ENCODE measurements at regions not wholly inside any gene's neighbourhood (a gene's known extent, or its start where the extent isn't known, plus 50 kb on each side); places are given as distances from the start of the nearest gene placed in this dataset.

DNA sequence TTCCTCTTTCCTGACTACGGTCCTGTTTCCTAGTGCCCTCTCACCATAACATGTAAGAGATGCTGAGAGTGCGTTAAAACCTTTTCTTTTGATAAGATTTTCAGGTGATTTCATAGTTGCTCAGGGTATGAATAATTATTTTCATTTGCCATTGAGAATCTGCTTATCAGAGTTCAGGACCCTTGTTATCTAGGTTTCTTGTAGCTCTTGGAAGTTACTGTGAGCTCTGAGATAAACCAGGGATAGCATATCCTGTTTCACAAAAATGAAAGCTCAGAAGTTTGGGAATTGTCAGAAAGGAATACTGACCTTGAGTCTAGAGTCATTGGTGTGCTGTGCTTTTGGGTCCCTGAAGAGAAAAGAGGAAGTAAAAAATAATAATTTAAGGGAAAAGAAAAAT is 76.8 kb upstream of the PRKG1 start:
- TF ChIP-seq, protein P1, sequence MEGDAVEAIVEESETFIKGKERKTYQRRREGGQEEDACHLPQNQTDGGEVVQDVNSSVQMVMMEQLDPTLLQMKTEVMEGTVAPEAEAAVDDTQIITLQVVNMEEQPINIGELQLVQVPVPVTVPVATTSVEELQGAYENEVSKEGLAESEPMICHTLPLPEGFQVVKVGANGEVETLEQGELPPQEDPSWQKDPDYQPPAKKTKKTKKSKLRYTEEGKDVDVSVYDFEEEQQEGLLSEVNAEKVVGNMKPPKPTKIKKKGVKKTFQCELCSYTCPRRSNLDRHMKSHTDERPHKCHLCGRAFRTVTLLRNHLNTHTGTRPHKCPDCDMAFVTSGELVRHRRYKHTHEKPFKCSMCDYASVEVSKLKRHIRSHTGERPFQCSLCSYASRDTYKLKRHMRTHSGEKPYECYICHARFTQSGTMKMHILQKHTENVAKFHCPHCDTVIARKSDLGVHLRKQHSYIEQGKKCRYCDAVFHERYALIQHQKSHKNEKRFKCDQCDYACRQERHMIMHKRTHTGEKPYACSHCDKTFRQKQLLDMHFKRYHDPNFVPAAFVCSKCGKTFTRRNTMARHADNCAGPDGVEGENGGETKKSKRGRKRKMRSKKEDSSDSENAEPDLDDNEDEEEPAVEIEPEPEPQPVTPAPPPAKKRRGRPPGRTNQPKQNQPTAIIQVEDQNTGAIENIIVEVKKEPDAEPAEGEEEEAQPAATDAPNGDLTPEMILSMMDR (IDR thresholded peaks at IDR 0.05 in 2 of 3, conservative IDR thresholded peaks at IDR 0.05 in 1 of 3; ENCODE audit: insufficient read depth in 2 of 3, low read depth in 1 of 3, low read length in 3 of 3) = no peak
- TF ChIP-seq CCAR2 (IDR thresholded peaks at IDR 0.05; ENCODE audit: low read depth, low read length) = no peak
- TF ChIP-seq, protein P2, sequence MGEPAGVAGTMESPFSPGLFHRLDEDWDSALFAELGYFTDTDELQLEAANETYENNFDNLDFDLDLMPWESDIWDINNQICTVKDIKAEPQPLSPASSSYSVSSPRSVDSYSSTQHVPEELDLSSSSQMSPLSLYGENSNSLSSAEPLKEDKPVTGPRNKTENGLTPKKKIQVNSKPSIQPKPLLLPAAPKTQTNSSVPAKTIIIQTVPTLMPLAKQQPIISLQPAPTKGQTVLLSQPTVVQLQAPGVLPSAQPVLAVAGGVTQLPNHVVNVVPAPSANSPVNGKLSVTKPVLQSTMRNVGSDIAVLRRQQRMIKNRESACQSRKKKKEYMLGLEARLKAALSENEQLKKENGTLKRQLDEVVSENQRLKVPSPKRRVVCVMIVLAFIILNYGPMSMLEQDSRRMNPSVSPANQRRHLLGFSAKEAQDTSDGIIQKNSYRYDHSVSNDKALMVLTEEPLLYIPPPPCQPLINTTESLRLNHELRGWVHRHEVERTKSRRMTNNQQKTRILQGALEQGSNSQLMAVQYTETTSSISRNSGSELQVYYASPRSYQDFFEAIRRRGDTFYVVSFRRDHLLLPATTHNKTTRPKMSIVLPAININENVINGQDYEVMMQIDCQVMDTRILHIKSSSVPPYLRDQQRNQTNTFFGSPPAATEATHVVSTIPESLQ (CRISPR knock-in tag; IDR thresholded peaks at IDR 0.05) = no peak
